ENCODE measurements at regions not wholly inside any gene's neighbourhood (a gene's known extent, or its start where the extent isn't known, plus 50 kb on each side); places are given as distances from the start of the nearest gene placed in this dataset.

DNA sequence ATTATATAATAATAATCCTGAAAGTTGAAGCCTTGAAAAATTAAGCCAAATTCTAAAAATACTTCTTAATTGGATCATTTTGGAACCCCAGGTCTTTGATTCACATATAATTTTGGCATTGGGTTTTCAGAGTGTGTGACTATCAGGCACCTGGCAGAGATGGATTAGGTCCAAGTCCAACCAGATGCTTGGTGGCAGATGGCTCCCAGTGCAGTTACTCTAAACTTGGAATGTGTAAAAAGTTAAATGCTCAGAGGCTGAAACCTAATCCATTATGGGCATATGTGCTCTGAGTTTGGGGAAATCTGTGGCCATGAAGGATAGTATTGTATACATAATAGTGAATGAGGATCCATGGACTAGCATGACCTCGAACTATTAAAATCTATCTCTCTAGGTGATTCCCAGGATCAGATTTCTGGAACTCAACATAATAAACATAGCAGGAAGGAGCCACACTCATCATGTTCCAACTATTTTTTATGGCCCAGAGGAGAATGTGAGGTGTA is 333.0 kb downstream of the RPRM start:
- Mint-ChIP-seq H3K27me3 (no peaks in the 10 kb centered on the region), H3K9me3 (ENCODE audit: insufficient read depth) (no peaks in the 10 kb centered on the region), H3K27ac (no peak overlapping the region), H3K4me1 (no peaks in the 10 kb centered on the region), H3K4me3 (no peak overlapping the region)
- H4K20me1 ChIP-seq (ENCODE audit: control insufficient read depth, insufficient read depth, low read length, poor library complexity, severe bottlenecking) = no peaks in the 10 kb centered on the region
- no peaks in the 10 kb centered on the region for H3K36me3 ChIP-seq (replicated peaks in 1 of 2; ENCODE audit: control extremely low read depth in 1 of 2, control insufficient read depth in 1 of 2, extremely low read depth in 1 of 2, insufficient read depth in 2 of 2, low read length in 1 of 2)
- no peaks in the 10 kb centered on the region for H3K9me3 ChIP-seq (ENCODE audit: control extremely low read depth in 1 of 3, control insufficient read depth in 2 of 3, insufficient read depth in 1 of 3, low read length in 2 of 3)
- no peak for TF ChIP-seq EZH2 (IDR thresholded peaks at IDR 0.05; ENCODE audit: borderline replicate concordance, insufficient read depth, low read depth, low read length, poor library complexity, severe bottlenecking)
- TF ChIP-seq, protein P1, sequence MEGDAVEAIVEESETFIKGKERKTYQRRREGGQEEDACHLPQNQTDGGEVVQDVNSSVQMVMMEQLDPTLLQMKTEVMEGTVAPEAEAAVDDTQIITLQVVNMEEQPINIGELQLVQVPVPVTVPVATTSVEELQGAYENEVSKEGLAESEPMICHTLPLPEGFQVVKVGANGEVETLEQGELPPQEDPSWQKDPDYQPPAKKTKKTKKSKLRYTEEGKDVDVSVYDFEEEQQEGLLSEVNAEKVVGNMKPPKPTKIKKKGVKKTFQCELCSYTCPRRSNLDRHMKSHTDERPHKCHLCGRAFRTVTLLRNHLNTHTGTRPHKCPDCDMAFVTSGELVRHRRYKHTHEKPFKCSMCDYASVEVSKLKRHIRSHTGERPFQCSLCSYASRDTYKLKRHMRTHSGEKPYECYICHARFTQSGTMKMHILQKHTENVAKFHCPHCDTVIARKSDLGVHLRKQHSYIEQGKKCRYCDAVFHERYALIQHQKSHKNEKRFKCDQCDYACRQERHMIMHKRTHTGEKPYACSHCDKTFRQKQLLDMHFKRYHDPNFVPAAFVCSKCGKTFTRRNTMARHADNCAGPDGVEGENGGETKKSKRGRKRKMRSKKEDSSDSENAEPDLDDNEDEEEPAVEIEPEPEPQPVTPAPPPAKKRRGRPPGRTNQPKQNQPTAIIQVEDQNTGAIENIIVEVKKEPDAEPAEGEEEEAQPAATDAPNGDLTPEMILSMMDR (IDR thresholded peaks at IDR 0.05) = no peak
- H3K27ac ChIP-seq (ENCODE audit: low read length in 2 of 2) = no peak overlapping the region
- ChIA-PET CTCF (no interaction called here), POLR2A (no interaction called here)
- H3K4me3 ChIP-seq (ENCODE audit: control extremely low read depth in 1 of 5, extremely low read depth in 1 of 5, insufficient read depth in 1 of 5, low read depth in 2 of 5, low read length in 4 of 5) = no peak overlapping the region
- no peak overlapping the region for H3K9ac ChIP-seq (ENCODE audit: low read length)
- WGBS (ENCODE audit: insufficient coverage) = no CpG with 5 or more reads among the region's 1 CpG
- ATAC-seq (ENCODE audit: low read depth) (no peak), DNase-seq (no peak)
- intact Hi-C loops (cut with micrococcal nuclease) = no loop called here
- no peaks in the 10 kb centered on the region for H3K4me1 ChIP-seq (ENCODE audit: control insufficient read depth in 2 of 2, insufficient read depth in 2 of 2, low read length in 2 of 2)
- H2AFZ ChIP-seq (ENCODE audit: insufficient read depth, low read depth, low read length, poor library complexity, severe bottlenecking) = no peak overlapping the region
- no peaks in the 10 kb centered on the region for H3K79me2 ChIP-seq (ENCODE audit: control insufficient read depth, insufficient read depth, low read length)
- no peak overlapping the region for H3K4me2 ChIP-seq (replicated peaks; ENCODE audit: low read depth, low read length, poor library complexity, severe bottlenecking)
- H3K27me3 ChIP-seq (replicated peaks in 1 of 4; ENCODE audit: control extremely low read depth in 1 of 4, control insufficient read depth in 3 of 4, insufficient read depth in 4 of 4, low read length in 3 of 4) = no peaks in the 10 kb centered on the region

DNA sequence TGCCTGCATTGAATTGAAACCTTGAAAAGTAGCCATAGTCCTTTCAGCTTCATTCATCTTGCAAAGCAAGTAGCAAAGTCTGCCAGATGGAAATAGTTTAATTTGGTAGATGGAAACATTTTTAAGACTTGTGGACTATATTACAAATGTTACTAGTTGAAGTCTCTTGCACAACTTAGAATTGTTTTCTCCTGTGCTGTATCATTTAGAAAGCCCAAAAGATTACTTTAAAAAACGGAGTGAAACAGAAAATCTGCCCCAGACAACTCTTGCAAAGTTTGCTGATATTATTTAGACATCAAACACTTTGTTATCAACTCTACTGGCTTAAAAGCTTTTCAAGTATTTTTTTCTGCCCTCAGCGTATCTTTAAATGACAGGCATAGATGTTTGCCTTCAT is 335.0 kb downstream of the RPRM start:
- no peak overlapping the region for H3K4me3 ChIP-seq (ENCODE audit: control extremely low read depth in 1 of 5, extremely low read depth in 1 of 5, insufficient read depth in 1 of 5, low read depth in 2 of 5, low read length in 4 of 5)
- intact Hi-C loops (cut with micrococcal nuclease) = no loop called here
- H3K27ac ChIP-seq (ENCODE audit: low read length in 2 of 2) = no peak overlapping the region
- ChIA-PET CTCF (no interaction called here), POLR2A (no interaction called here)
- Mint-ChIP-seq H3K9me3 (ENCODE audit: insufficient read depth) (no peaks in the 10 kb centered on the region), H3K27ac (no peak overlapping the region), H3K4me3 (no peak overlapping the region), H3K27me3 (no peaks in the 10 kb centered on the region), H3K4me1 (no peaks in the 10 kb centered on the region)
- H3K9me3 ChIP-seq (ENCODE audit: control extremely low read depth in 1 of 3, control insufficient read depth in 2 of 3, insufficient read depth in 1 of 3, low read length in 2 of 3) = no peaks in the 10 kb centered on the region
- no peak overlapping the region for H2AFZ ChIP-seq (ENCODE audit: insufficient read depth, low read depth, low read length, poor library complexity, severe bottlenecking)
- no peaks in the 10 kb centered on the region for H3K36me3 ChIP-seq (replicated peaks in 1 of 2; ENCODE audit: control extremely low read depth in 1 of 2, control insufficient read depth in 1 of 2, extremely low read depth in 1 of 2, insufficient read depth in 2 of 2, low read length in 1 of 2)
- no peaks in the 10 kb centered on the region for H4K20me1 ChIP-seq (ENCODE audit: control insufficient read depth, insufficient read depth, low read length, poor library complexity, severe bottlenecking)
- 85% methylated on average over 2 of the region's 2 CpGs for WGBS (ENCODE audit: insufficient coverage)
- H3K27me3 ChIP-seq (replicated peaks in 1 of 4; ENCODE audit: control extremely low read depth in 1 of 4, control insufficient read depth in 3 of 4, insufficient read depth in 4 of 4, low read length in 3 of 4) = no peaks in the 10 kb centered on the region
- no peak for ATAC-seq (ENCODE audit: low read depth)
- TF ChIP-seq, protein P1 (IDR thresholded peaks at IDR 0.05) = no peak
- TF ChIP-seq EZH2 (IDR thresholded peaks at IDR 0.05; ENCODE audit: borderline replicate concordance, insufficient read depth, low read depth, low read length, poor library complexity, severe bottlenecking) = no peak
- no peak overlapping the region for H3K9ac ChIP-seq (ENCODE audit: low read length)
- H3K4me2 ChIP-seq (replicated peaks; ENCODE audit: low read depth, low read length, poor library complexity, severe bottlenecking) = no peak overlapping the region
- no peaks in the 10 kb centered on the region for H3K79me2 ChIP-seq (ENCODE audit: control insufficient read depth, insufficient read depth, low read length)
- DNase-seq = no peak
- no peaks in the 10 kb centered on the region for H3K4me1 ChIP-seq (ENCODE audit: control insufficient read depth in 2 of 2, insufficient read depth in 2 of 2, low read length in 2 of 2)
